CD4-positive, alpha-beta T cell treated with Interleukin-4 for 1 hour (primary cell): ENCODE measurements at regions not wholly inside any gene's neighbourhood (a gene's known extent, or its start where the extent isn't known, plus 50 kb on each side); places are given as distances from the start of the nearest gene placed in this dataset.
"Not testable (repeated sequence)": the region's sequence is repeated elsewhere in the genome, so short reads cannot be mapped to it uniquely, and the experiment has no call there.

Source experiments
- DNase-seq, 2 donors: peaks; one replicate each; pipeline ENCODE4 v3.0.0-alpha.2; 2020 to 2022

GRCh38 chr16:62391134-62391533 lies 354.9 kb upstream of the CDH8 start:
- DNase-seq = no peak

- no peak for DNase-seq
These were observed 354.0 kb upstream of the CDH8 start for GRCh38 chr16:62390214-62390613.

- no peak for DNase-seq
These were observed 350.2 kb upstream of the CDH8 start for GRCh38 chr16:62386411-62386810.

GRCh38 chr16:62383941-62384340 lies 347.7 kb upstream of the CDH8 start:
- DNase-seq = no peak

GRCh38 chr16:62370445-62370844 lies 334.2 kb upstream of the CDH8 start:
- DNase-seq = no peak

GRCh38 chr16:62363501-62363900 lies 327.3 kb upstream of the CDH8 start:
- DNase-seq = no peak

GRCh38 chr16:62353355-62353754 lies 317.1 kb upstream of the CDH8 start:
- DNase-seq = no peak

GRCh38 chr16:62342216-62342615 lies 306.0 kb upstream of the CDH8 start:
- no peak for DNase-seq

GRCh38 chr16:62335356-62335755 lies 299.1 kb upstream of the CDH8 start:
- DNase-seq = no peak

GRCh38 chr16:62321606-62322005 lies 285.4 kb upstream of the CDH8 start:
- no peak for DNase-seq

- DNase-seq = no peak
These were observed 262.4 kb upstream of the CDH8 start for GRCh38 chr16:62298600-62298999.

- DNase-seq = no peak
These were observed 258.2 kb upstream of the CDH8 start for GRCh38 chr16:62294213-62294972.

GRCh38 chr16:62288990-62289629 lies 252.9 kb upstream of the CDH8 start:
- DNase-seq = no peak

- no peak for DNase-seq
These were observed 244.3 kb upstream of the CDH8 start for GRCh38 chr16:62280506-62280905.

- no peak for DNase-seq
These were observed 241.7 kb upstream of the CDH8 start for GRCh38 chr16:62277942-62278341.

GRCh38 chr16:62276637-62277036 lies 240.4 kb upstream of the CDH8 start:
- DNase-seq = no peak

- no peak for DNase-seq
These were observed 235.8 kb upstream of the CDH8 start for GRCh38 chr16:62272035-62272434.

GRCh38 chr16:62261760-62262159 lies 225.5 kb upstream of the CDH8 start:
- DNase-seq = no peak

GRCh38 chr16:62258931-62259435 lies 222.7 kb upstream of the CDH8 start:
- DNase-seq = not testable (repeated sequence)

GRCh38 chr16:62256406-62256805 lies 220.2 kb upstream of the CDH8 start:
- no peak for DNase-seq

GRCh38 chr16:62254847-62255246 lies 218.6 kb upstream of the CDH8 start:
- no peak for DNase-seq

GRCh38 chr16:62254372-62254771 lies 218.1 kb upstream of the CDH8 start:
- no peak for DNase-seq

GRCh38 chr16:62253966-62254365 lies 217.7 kb upstream of the CDH8 start:
- DNase-seq = no peak

- no peak for DNase-seq
These were observed 212.8 kb upstream of the CDH8 start for GRCh38 chr16:62249069-62249468.

GRCh38 chr16:62240722-62241121 lies 204.5 kb upstream of the CDH8 start:
- DNase-seq = no peak
